OCI-LY1 (cell line): ENCODE measurements at regions not wholly inside any gene's neighbourhood (a gene's known extent, or its start where the extent isn't known, plus 50 kb on each side); places are given as distances from the start of the nearest gene placed in this dataset.

Source experiments
- EZH2 ChIP-seq: fragments of 200-600 bp; sonication (generic), shearing (Covaris generic); IDR thresholded peaks from 2 replicates; pipeline ENCODE4 v1.8.0; 2017; ENCODE audit warnings: borderline replicate concordance, mixed run types, mild to moderate bottlenecking, antibody characterized with exemption, low read length, moderate library complexity, mixed read lengths
- TF ChIP-seq, protein P1 (sequence below): fragments of 200-600 bp; sonication (generic), shearing (Covaris generic); IDR thresholded peaks from 2 replicates; pipeline ENCODE4 v1.5.1; 2017; ENCODE audit warnings: mild to moderate bottlenecking, antibody characterized with exemption, low read length, moderate library complexity, mixed read lengths

DNA sequence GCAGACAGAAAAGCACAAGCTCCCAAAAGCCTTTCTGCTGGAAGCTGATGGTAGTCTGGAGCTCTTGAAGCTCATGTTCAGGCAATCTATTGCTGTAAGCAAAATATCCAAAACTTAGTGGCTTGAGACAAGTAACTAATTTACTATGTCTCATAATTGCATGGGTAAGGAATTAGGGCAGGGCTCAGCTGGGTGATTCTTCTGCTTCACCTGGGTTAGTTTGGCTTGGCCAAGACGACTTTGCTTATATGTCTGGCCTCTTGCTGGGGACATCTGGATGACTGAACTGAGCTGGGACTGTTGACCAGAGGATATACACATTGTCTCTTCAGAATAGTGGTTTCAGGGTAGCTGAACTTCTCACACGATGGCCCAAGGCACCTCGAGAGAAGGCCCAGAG, 96.8 kb upstream of the WSCD1 start:
- TF ChIP-seq, protein P1, sequence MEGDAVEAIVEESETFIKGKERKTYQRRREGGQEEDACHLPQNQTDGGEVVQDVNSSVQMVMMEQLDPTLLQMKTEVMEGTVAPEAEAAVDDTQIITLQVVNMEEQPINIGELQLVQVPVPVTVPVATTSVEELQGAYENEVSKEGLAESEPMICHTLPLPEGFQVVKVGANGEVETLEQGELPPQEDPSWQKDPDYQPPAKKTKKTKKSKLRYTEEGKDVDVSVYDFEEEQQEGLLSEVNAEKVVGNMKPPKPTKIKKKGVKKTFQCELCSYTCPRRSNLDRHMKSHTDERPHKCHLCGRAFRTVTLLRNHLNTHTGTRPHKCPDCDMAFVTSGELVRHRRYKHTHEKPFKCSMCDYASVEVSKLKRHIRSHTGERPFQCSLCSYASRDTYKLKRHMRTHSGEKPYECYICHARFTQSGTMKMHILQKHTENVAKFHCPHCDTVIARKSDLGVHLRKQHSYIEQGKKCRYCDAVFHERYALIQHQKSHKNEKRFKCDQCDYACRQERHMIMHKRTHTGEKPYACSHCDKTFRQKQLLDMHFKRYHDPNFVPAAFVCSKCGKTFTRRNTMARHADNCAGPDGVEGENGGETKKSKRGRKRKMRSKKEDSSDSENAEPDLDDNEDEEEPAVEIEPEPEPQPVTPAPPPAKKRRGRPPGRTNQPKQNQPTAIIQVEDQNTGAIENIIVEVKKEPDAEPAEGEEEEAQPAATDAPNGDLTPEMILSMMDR = no peak
- TF ChIP-seq EZH2 = no peak
